ENCODE measurements at regions not wholly inside any gene's neighbourhood (a gene's known extent, or its start where the extent isn't known, plus 50 kb on each side); places are given as distances from the start of the nearest gene placed in this dataset.
"Not testable (repeated sequence)": the region's sequence is repeated elsewhere in the genome, so short reads cannot be mapped to it uniquely, and the experiment has no call there.

- Histone ChIP-seq H3K36me3 (no peaks in the 10 kb centered on the region), H3K27ac (no peak overlapping the region), H3K4me3 (no peak overlapping the region), H3K27me3 (no peaks in the 10 kb centered on the region), H3K9me3 (replicated peaks) (no peaks in the 10 kb centered on the region; the same call in 1 of the 2 replicates), H3K4me1 (peaks cover 12% of the 10 kb centered on the region)
- no peak for DNase-seq
Observed at GRCh38 chr12:76939701-76940100, 60.9 kb upstream of the CSRP2 start.

GRCh38 chr12:76936275-76937193 lies 57.7 kb upstream of the CSRP2 start:
- no peak for DNase-seq
- Histone ChIP-seq H3K36me3 (no peaks in the 10 kb centered on the region), H3K4me1 (no peaks in the 10 kb centered on the region), H3K9me3 (replicated peaks) (no peaks in the 10 kb centered on the region; the same call in 1 of the 2 replicates), H3K4me3 (no peak overlapping the region), H3K27me3 (no peaks in the 10 kb centered on the region), H3K27ac (no peak overlapping the region)

GRCh38 chr12:76933392-76933791 lies 54.6 kb upstream of the CSRP2 start:
- not testable (repeated sequence) for DNase-seq; H3K27me3 ChIP-seq; H3K36me3 ChIP-seq; H3K4me1 ChIP-seq; H3K9me3 ChIP-seq (replicated peaks); H3K4me3 ChIP-seq; H3K27ac ChIP-seq

GRCh38 chr12:76929499-76929898 lies 50.7 kb upstream of the CSRP2 start:
- DNase-seq = no peak
- no peaks in the 10 kb centered on the region for H3K36me3 ChIP-seq
- no peaks in the 10 kb centered on the region for H3K4me1 ChIP-seq
- no peaks in the 10 kb centered on the region for H3K9me3 ChIP-seq (replicated peaks)
- H3K27me3 ChIP-seq = no peaks in the 10 kb centered on the region
- no peak overlapping the region for H3K4me3 ChIP-seq
- no peak overlapping the region for H3K27ac ChIP-seq

All from SJCRH30 (cell line).